ENCODE measurements at regions not wholly inside any gene's neighbourhood (a gene's known extent, or its start where the extent isn't known, plus 50 kb on each side); places are given as distances from the start of the nearest gene placed in this dataset.

DNA sequence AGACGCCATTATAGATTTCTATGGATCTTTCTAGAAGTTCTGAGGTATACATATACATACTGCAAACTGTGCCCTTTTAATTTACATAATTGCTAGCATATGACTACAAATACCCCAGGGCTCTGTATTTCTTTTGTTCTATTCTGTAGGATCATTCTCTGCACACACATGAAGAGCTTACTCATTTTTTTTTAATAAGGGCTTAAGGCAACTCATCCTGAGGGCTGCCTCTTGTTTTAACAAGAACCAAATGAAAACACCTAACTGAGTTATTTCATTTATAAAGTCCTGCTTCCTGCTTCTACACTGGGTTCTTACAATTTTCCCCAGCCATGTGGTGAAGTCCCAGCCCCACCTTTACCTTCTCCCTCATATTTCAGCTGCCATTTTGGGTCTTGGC lies 390.5 kb downstream of the IRS1 start:
- no peaks in the 10 kb centered on the region for H3K9me2 ChIP-seq (replicated peaks; ENCODE audit: insufficient read depth, low read length)
- TF ChIP-seq, protein P1, sequence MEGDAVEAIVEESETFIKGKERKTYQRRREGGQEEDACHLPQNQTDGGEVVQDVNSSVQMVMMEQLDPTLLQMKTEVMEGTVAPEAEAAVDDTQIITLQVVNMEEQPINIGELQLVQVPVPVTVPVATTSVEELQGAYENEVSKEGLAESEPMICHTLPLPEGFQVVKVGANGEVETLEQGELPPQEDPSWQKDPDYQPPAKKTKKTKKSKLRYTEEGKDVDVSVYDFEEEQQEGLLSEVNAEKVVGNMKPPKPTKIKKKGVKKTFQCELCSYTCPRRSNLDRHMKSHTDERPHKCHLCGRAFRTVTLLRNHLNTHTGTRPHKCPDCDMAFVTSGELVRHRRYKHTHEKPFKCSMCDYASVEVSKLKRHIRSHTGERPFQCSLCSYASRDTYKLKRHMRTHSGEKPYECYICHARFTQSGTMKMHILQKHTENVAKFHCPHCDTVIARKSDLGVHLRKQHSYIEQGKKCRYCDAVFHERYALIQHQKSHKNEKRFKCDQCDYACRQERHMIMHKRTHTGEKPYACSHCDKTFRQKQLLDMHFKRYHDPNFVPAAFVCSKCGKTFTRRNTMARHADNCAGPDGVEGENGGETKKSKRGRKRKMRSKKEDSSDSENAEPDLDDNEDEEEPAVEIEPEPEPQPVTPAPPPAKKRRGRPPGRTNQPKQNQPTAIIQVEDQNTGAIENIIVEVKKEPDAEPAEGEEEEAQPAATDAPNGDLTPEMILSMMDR (IDR thresholded peaks at IDR 0.05; ENCODE audit: insufficient read depth, low read length, poor library complexity, severe bottlenecking), result no peak
- TF ChIP-seq EZH2phosphoT487 (conservative IDR thresholded peaks at IDR 0.05; ENCODE audit: low read length), result no peak
- no peak overlapping the region for H3K4me2 ChIP-seq (ENCODE audit: low read depth, low read length, poor library complexity, severe bottlenecking)
- H4K20me1 ChIP-seq (ENCODE audit: low read depth, low read length), result no peaks in the 10 kb centered on the region
- no peak overlapping the region for H3K9ac ChIP-seq (ENCODE audit: low read length)
- H3F3A ChIP-seq (ENCODE audit: insufficient read depth), result no peaks in the 10 kb centered on the region
- no peak overlapping the region for H3K27ac ChIP-seq (ENCODE audit: low read depth, low read length)
- no peaks in the 10 kb centered on the region for H3K27me3 ChIP-seq (ENCODE audit: low read length)
- no peaks in the 10 kb centered on the region for H3K9me3 ChIP-seq (ENCODE audit: insufficient read depth, low read length)
- H2AFZ ChIP-seq (ENCODE audit: low read depth, low read length, severe bottlenecking), result no peak overlapping the region
- H3K79me2 ChIP-seq (ENCODE audit: insufficient read depth, low read length), result no peaks in the 10 kb centered on the region
- no peaks in the 10 kb centered on the region for H3K36me3 ChIP-seq (ENCODE audit: low read length)
- no peak overlapping the region for H3K4me3 ChIP-seq (ENCODE audit: insufficient read depth, low read length, poor library complexity, severe bottlenecking)

DNA sequence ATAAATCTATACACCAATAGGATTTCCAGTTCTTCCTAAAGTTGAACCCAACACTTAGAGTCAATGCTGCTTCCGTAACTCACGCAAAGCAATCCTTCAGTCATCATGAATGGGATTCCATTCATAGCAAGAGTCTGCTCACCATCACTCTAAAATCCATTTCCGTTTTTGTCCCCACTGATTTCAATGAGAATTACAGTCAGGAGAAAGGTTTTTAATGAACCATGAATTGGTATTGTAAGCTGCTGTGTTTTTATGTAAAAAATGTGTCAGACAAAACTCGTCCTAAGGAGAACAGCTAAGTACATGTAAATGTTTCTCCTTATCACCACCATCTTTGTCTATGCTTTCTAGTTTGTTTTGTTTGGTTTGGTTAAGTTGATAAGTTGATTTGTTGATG lies 391.5 kb downstream of the IRS1 start:
- no peak overlapping the region for H2AFZ ChIP-seq (ENCODE audit: low read depth, low read length, severe bottlenecking)
- no peak overlapping the region for H3K4me2 ChIP-seq (ENCODE audit: low read depth, low read length, poor library complexity, severe bottlenecking)
- H3F3A ChIP-seq (ENCODE audit: insufficient read depth), result no peaks in the 10 kb centered on the region
- H3K79me2 ChIP-seq (ENCODE audit: insufficient read depth, low read length), result no peaks in the 10 kb centered on the region
- no peaks in the 10 kb centered on the region for H3K9me2 ChIP-seq (replicated peaks; ENCODE audit: insufficient read depth, low read length)
- H3K9me3 ChIP-seq (ENCODE audit: insufficient read depth, low read length), result no peaks in the 10 kb centered on the region
- TF ChIP-seq, protein P1 (IDR thresholded peaks at IDR 0.05; ENCODE audit: insufficient read depth, low read length, poor library complexity, severe bottlenecking), result no peak
- no peak for TF ChIP-seq EZH2phosphoT487 (conservative IDR thresholded peaks at IDR 0.05; ENCODE audit: low read length)
- H4K20me1 ChIP-seq (ENCODE audit: low read depth, low read length), result no peaks in the 10 kb centered on the region
- no peaks in the 10 kb centered on the region for H3K27me3 ChIP-seq (ENCODE audit: low read length)
- H3K4me3 ChIP-seq (ENCODE audit: insufficient read depth, low read length, poor library complexity, severe bottlenecking), result no peak overlapping the region
- no peak overlapping the region for H3K27ac ChIP-seq (ENCODE audit: low read depth, low read length)
- H3K9ac ChIP-seq (ENCODE audit: low read length), result no peak overlapping the region
- no peaks in the 10 kb centered on the region for H3K36me3 ChIP-seq (ENCODE audit: low read length)

- Histone ChIP-seq H3K9ac (ENCODE audit: low read length) (no peak overlapping the region), H3F3A (ENCODE audit: insufficient read depth) (no peaks in the 10 kb centered on the region), H3K9me3 (ENCODE audit: insufficient read depth, low read length) (no peaks in the 10 kb centered on the region), H3K4me2 (ENCODE audit: low read depth, low read length, poor library complexity, severe bottlenecking) (no peak overlapping the region), H3K36me3 (ENCODE audit: low read length) (no peaks in the 10 kb centered on the region), H4K20me1 (ENCODE audit: low read depth, low read length) (no peaks in the 10 kb centered on the region), H3K79me2 (ENCODE audit: insufficient read depth, low read length) (no peaks in the 10 kb centered on the region), H3K27me3 (ENCODE audit: low read length) (no peaks in the 10 kb centered on the region), H3K27ac (ENCODE audit: low read depth, low read length) (no peak overlapping the region), H3K4me3 (ENCODE audit: insufficient read depth, low read length, poor library complexity, severe bottlenecking) (no peak overlapping the region), H2AFZ (ENCODE audit: low read depth, low read length, severe bottlenecking) (no peak overlapping the region), H3K9me2 (replicated peaks; ENCODE audit: insufficient read depth, low read length) (no peaks in the 10 kb centered on the region)
- TF ChIP-seq EZH2phosphoT487 (conservative IDR thresholded peaks at IDR 0.05; ENCODE audit: low read length), result no peak
- TF ChIP-seq, protein P1 (IDR thresholded peaks at IDR 0.05; ENCODE audit: insufficient read depth, low read length, poor library complexity, severe bottlenecking), result no peak
These were observed 392.5 kb downstream of the IRS1 start for GRCh38 chr2:226407135-226407534.
